ENCODE measurements at regions not wholly inside any gene's neighbourhood (a gene's known extent, or its start where the extent isn't known, plus 50 kb on each side); places are given as distances from the start of the nearest gene placed in this dataset.

DNA sequence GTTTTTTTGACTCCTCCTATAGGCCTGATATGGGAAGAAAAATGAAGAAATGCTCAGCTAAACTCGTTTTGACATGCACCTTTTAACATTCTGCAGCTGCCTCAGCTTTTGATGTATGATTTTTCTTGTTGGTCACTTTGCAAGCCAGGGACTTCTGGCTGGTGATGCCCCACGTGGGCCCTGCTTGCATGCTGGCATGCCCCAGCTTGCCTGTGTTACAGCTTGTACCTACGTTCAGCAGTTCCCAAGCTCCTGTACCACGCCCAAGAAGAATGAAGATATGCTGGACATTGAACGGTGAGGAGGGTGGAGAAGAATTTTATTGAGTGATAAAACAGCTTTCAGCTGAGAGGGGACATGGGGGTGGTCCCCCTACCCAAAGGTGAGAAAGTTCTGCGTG is 245.6 kb upstream of the FZD8 start:
- whole genome bisulfite sequencing (ENCODE audit: insufficient coverage, insufficient replicate concordance, low lambda C conversion rate, missing lambda C conversion rate) = 2% methylated on average over 6 of the region's 6 CpGs
- in situ Hi-C loops (cut with MboI) = no loop called here
- BruUV-seq (replicated peaks) = no TSS peak

GRCh38 chr10:35885076-35885475 is 243.0 kb upstream of the FZD8 start:
- BruUV-seq (replicated peaks) = no TSS peak
- POLR2A ChIA-PET = no interaction called here
- no peak overlapping the region for H3K9ac ChIP-seq (ENCODE audit: control insufficient read depth, insufficient read depth, low read length)
- 27% methylated on average over 5 of the region's 5 CpGs for WGBS (ENCODE audit: insufficient coverage, insufficient replicate concordance, low lambda C conversion rate, missing lambda C conversion rate)
- DNase-seq (ENCODE audit: low read depth, low spot score) = no peak
- SMC1A ChIA-PET (ENCODE audit: uncharacterized antibody, unreplicated experiment) = interaction anchor here (1.2 kb wide), 1 partner anchor 24 kb away, joined by 3 read pairs; no protein-coding TSS in a partner anchor
- no peaks in the 10 kb centered on the region for H3K79me2 ChIP-seq (ENCODE audit: control insufficient read depth, insufficient read depth, low read length)
- no peak for FAIRE-seq
- H3K36me3 ChIP-seq (ENCODE audit: control insufficient read depth in 2 of 2, insufficient read depth in 2 of 2, low read length in 1 of 2) = no peaks in the 10 kb centered on the region; a peak in 1 of 4 replicates
- H3K4me3 ChIP-seq = no peak overlapping the region
- no peaks in the 10 kb centered on the region for H3K4me1 ChIP-seq (ENCODE audit: control insufficient read depth, insufficient read depth, low read length)
- H3K27me3 ChIP-seq (replicated peaks in 1 of 2; ENCODE audit: control insufficient read depth in 2 of 2, insufficient read depth in 2 of 2, low read length in 1 of 2) = no peaks in the 10 kb centered on the region
- H2AFZ ChIP-seq (ENCODE audit: control insufficient read depth, low read depth, low read length) = no peak overlapping the region
- H3K4me2 ChIP-seq (ENCODE audit: control insufficient read depth, insufficient read depth) = no peak overlapping the region
- in situ Hi-C loops (cut with MboI) (no loop called here), intact Hi-C loops (cut with micrococcal nuclease; ENCODE audit: unreplicated experiment) (no loop called here)
- no peak overlapping the region for H3K27ac ChIP-seq (ENCODE audit: control insufficient read depth, insufficient read depth)
- H3K9me3 ChIP-seq (replicated peaks; ENCODE audit: control insufficient read depth, insufficient read depth, low read length) = no peaks in the 10 kb centered on the region
- ATAC-seq = no peak
- CTCF ChIA-PET = no interaction called here
- H4K20me1 ChIP-seq (ENCODE audit: control insufficient read depth, insufficient read depth) = no peaks in the 10 kb centered on the region
- RAD21 ChIA-PET (ENCODE audit: unreplicated experiment) = interaction anchor here (0.7 kb wide), 1 partner anchor 64 kb away, joined by 3 read pairs; no protein-coding TSS in a partner anchor
- TF ChIP-seq RELA (IDR thresholded peaks at IDR 0.05; ENCODE audit: borderline replicate concordance, partially characterized antibody) = no peak
- no peak for TF ChIP-seq FOXK2 (IDR thresholded peaks at IDR 0.05)
- no peak for TF ChIP-seq PAX8 (IDR thresholded peaks at IDR 0.05)
- TF ChIP-seq SREBF1 (IDR thresholded peaks at IDR 0.05; ENCODE audit: low read length) = no peak
- TF ChIP-seq, protein P1, sequence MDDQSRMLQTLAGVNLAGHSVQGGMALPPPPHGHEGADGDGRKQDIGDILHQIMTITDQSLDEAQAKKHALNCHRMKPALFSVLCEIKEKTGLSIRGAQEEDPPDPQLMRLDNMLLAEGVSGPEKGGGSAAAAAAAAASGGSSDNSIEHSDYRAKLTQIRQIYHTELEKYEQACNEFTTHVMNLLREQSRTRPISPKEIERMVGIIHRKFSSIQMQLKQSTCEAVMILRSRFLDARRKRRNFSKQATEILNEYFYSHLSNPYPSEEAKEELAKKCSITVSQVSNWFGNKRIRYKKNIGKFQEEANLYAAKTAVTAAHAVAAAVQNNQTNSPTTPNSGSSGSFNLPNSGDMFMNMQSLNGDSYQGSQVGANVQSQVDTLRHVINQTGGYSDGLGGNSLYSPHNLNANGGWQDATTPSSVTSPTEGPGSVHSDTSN (IDR thresholded peaks at IDR 0.05; ENCODE audit: insufficient replicate concordance, low read depth, low read length) = no peak
- no peak for TF ChIP-seq MYC (IDR thresholded peaks at IDR 0.05; ENCODE audit: insufficient read depth, insufficient read length, insufficient replicate concordance, low read length, severe bottlenecking)
- TF ChIP-seq, protein P2, sequence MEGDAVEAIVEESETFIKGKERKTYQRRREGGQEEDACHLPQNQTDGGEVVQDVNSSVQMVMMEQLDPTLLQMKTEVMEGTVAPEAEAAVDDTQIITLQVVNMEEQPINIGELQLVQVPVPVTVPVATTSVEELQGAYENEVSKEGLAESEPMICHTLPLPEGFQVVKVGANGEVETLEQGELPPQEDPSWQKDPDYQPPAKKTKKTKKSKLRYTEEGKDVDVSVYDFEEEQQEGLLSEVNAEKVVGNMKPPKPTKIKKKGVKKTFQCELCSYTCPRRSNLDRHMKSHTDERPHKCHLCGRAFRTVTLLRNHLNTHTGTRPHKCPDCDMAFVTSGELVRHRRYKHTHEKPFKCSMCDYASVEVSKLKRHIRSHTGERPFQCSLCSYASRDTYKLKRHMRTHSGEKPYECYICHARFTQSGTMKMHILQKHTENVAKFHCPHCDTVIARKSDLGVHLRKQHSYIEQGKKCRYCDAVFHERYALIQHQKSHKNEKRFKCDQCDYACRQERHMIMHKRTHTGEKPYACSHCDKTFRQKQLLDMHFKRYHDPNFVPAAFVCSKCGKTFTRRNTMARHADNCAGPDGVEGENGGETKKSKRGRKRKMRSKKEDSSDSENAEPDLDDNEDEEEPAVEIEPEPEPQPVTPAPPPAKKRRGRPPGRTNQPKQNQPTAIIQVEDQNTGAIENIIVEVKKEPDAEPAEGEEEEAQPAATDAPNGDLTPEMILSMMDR (IDR thresholded peaks at IDR 0.05 in 2 of 3, conservative IDR thresholded peaks at IDR 0.05 in 1 of 3; ENCODE audit: control insufficient read depth in 2 of 3, extremely low read depth in 1 of 3, insufficient read depth in 1 of 3, low read depth in 3 of 3, low read length in 3 of 3) = no peak
- no peak for TF ChIP-seq E4F1 (IDR thresholded peaks at IDR 0.05; ENCODE audit: borderline replicate concordance, partially characterized antibody)
- TF ChIP-seq PML (IDR thresholded peaks at IDR 0.05; ENCODE audit: low read length) = no peak
- no peak for TF ChIP-seq ETV6 (conservative IDR thresholded peaks at IDR 0.05 in 1 of 2, IDR thresholded peaks at IDR 0.05 in 1 of 2; ENCODE audit: borderline replicate concordance in 1 of 2, low read depth in 1 of 2)
- no peak for TF ChIP-seq CBX5 (IDR thresholded peaks at IDR 0.05; ENCODE audit: low read depth)

More for the DNA sequence above, 245.6 kb upstream of the FZD8 start:
- no peak overlapping the region for H3K9ac ChIP-seq (ENCODE audit: control insufficient read depth, insufficient read depth, low read length)
- H4K20me1 ChIP-seq (ENCODE audit: control insufficient read depth, insufficient read depth) = no peaks in the 10 kb centered on the region
- no peaks in the 10 kb centered on the region for H3K79me2 ChIP-seq (ENCODE audit: control insufficient read depth, insufficient read depth, low read length)
- no peaks in the 10 kb centered on the region; a peak in 1 of 4 replicates for H3K36me3 ChIP-seq (ENCODE audit: control insufficient read depth in 2 of 2, insufficient read depth in 2 of 2, low read length in 1 of 2)
- ChIA-PET CTCF (no interaction called here), POLR2A (interaction anchor here (1.4 kb wide), 1 partner anchor 10 kb away, joined by 3 read pairs; no protein-coding TSS in a partner anchor), SMC1A (ENCODE audit: uncharacterized antibody, unreplicated experiment) (no interaction called here), RAD21 (ENCODE audit: unreplicated experiment) (no interaction called here)
- no peaks in the 10 kb centered on the region for H3K27me3 ChIP-seq (replicated peaks in 1 of 2; ENCODE audit: control insufficient read depth in 2 of 2, insufficient read depth in 2 of 2, low read length in 1 of 2)
- DNase-seq (ENCODE audit: low read depth, low spot score) (no peak), FAIRE-seq (no peak), ATAC-seq (no peak)
- intact Hi-C loops (cut with micrococcal nuclease; ENCODE audit: unreplicated experiment) = no loop called here
- H3K4me2 ChIP-seq (ENCODE audit: control insufficient read depth, insufficient read depth) = no peak overlapping the region
- TF ChIP-seq DPF2 (IDR thresholded peaks at IDR 0.05) = no peak
- TF ChIP-seq ZSCAN29 (IDR thresholded peaks at IDR 0.05) = no peak
- no peak for TF ChIP-seq TCF12 (IDR thresholded peaks at IDR 0.05; ENCODE audit: low read depth, low read length)
- H3K9me3 ChIP-seq (replicated peaks; ENCODE audit: control insufficient read depth, insufficient read depth, low read length) = no peaks in the 10 kb centered on the region
- no peak overlapping the region for H3K4me3 ChIP-seq
- no peak overlapping the region for H3K27ac ChIP-seq (ENCODE audit: control insufficient read depth, insufficient read depth)
- H3K4me1 ChIP-seq (ENCODE audit: control insufficient read depth, insufficient read depth, low read length) = no peaks in the 10 kb centered on the region
- no peak overlapping the region for H2AFZ ChIP-seq (ENCODE audit: control insufficient read depth, low read depth, low read length)
